Adrenal gland (tissue), 9 donors: ENCODE measurements at regions not wholly inside any gene's neighbourhood (a gene's known extent, or its start where the extent isn't known, plus 50 kb on each side); places are given as distances from the start of the nearest gene placed in this dataset.

ENCODE experiments used
- DNase-seq, 7 donors: peaks; one replicate each; pipeline ENCODE4 v3.0.0-alpha.2; 2019 to 2020
- H3K27ac ChIP-seq, 5 donors: fragments of 200-600 bp; sonication (generic) in 4 of 5; 1 replicate in 3 of 5; 2 replicates in 2 of 5; pipeline versions ENCODE4 v1.5.1 to v1.8.0; 2016 to 2020; ENCODE audit warnings: mild to moderate bottlenecking in 1 of 5
- H3K27me3 ChIP-seq: fragments of 200-600 bp; 2 replicates; pipeline ENCODE4 v1.8.0; 2021
- H3K36me3 ChIP-seq, 2 donors: fragments of 200-600 bp; replicated peaks in 1 of 2; 1 replicate in 1 of 2; 2 replicates in 1 of 2; pipeline versions ENCODE4 v1.5.1 to v1.8.0; 2018 to 2022
- H3K4me1 ChIP-seq, 2 donors: fragments of 200-600 bp; replicated peaks in 1 of 2; 1 replicate in 1 of 2; 2 replicates in 1 of 2; pipeline versions ENCODE4 v1.5.1 to v1.8.0; 2018 to 2021
- H3K4me3 ChIP-seq, 4 donors: fragments of 200-600 bp; sonication (generic) in 3 of 4; one replicate each; pipeline ENCODE4 v1.5.1; 2016 to 2018
- H3K9me3 ChIP-seq, 3 donors: fragments of 200-600 bp; sonication (generic) in 1 of 3; replicated peaks in 1 of 3; 1 replicate in 2 of 3; 2 replicates in 1 of 3; pipeline versions ENCODE4 v1.5.1 to v1.8.0; 2016 to 2021
- CTCF ChIP-seq, 6 experiments: fragments of 450-650 bp in 4 of 6; fragments of 200-600 bp in 2 of 6; sonication (generic) in 1 of 6; IDR thresholded peaks; 1 replicate in 5 of 6; 2 replicates in 1 of 6; pipeline versions ENCODE4 v1.5.1 to v1.8.0; 2016 to 2021; ENCODE audit warnings: antibody characterized with exemption in 6 of 6, mild to moderate bottlenecking in 2 of 6, moderate library complexity in 1 of 6
- POLR2A ChIP-seq, 2 donors: fragments of 450-650 bp; IDR thresholded peaks; one replicate each; pipeline ENCODE4 v1.6.1; 2017; ENCODE audit warnings: antibody characterized with exemption in 2 of 2, mild to moderate bottlenecking in 2 of 2, moderate library complexity in 1 of 2
- WGBS, 4 donors: extraction: QIAGEN DNeasy Blood & Tissue Kit in 2 of 4; methylation state at CpG; one replicate each; pipeline versions ENCODE4 v1.1.5 to v1.1.7; 2013 to 2017; 5-methylcytosine and 5-hydroxymethylcytosine counted together
- intact Hi-C, 2 donors: fragments of 100-400 bp; cut with DNase I; formaldehyde crosslinking; loops; one replicate each; pipeline versions ENCODE4 v1.14.1 to v1.15.0; 2022 to 2023
- donor health status: healthy with polysubstance abuse.
- donor health status: Bipolar disorder and iron deficiency.
- donor health status: DM: yes; HTN: yes; CAD: no.
- donor health status: DM: no; HTN: no; CAD: no.
- donor health status: DM: no; HTN: no; CAD: no.

DNA sequence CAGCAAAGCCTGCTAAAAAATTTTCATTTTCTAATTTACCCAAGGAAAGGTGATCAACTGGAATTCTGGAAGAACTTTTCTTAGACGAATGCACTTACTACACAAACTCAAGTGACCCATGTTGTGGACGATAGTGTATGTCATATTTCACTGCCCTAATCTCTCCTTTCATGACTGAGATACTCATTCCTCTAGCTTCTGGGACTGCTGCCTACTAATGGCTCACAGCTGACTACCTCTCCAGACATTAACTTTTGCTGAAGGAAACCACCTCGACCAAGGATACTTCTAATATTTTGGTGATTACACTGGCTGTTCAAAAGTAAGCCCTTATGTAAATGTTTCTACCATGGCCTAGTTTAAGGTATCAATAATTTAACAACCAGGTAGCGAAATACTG lies 959.9 kb upstream of the GHITM start:
- no peak overlapping the region for H3K4me3 ChIP-seq
- intact Hi-C loops = no loop called here
- TF ChIP-seq CTCF (IDR thresholded peaks at IDR 0.05) (no peak), POLR2A (IDR thresholded peaks at IDR 0.05) (no peak)
- H3K4me1 ChIP-seq = no peaks in the 10 kb centered on the region
- no peaks in the 10 kb centered on the region for H3K9me3 ChIP-seq
- no peaks in the 10 kb centered on the region for H3K36me3 ChIP-seq
- no peak overlapping the region for H3K27ac ChIP-seq
- H3K27me3 ChIP-seq = no peaks in the 10 kb centered on the region
- DNase-seq = no peak
- 60 to 79% (median 72%) methylated on average over 4 of the region's 4 CpGs for WGBS, 4 donors

- H3K4me1 ChIP-seq = no peaks in the 10 kb centered on the region
- 71 to 80% (median 75%) methylated on average over 2 of the region's 2 CpGs for WGBS, 4 donors
- intact Hi-C loops = no loop called here
Observed at GRCh38 chr10:83182076-83182475, 957.2 kb upstream of the GHITM start.

DNA sequence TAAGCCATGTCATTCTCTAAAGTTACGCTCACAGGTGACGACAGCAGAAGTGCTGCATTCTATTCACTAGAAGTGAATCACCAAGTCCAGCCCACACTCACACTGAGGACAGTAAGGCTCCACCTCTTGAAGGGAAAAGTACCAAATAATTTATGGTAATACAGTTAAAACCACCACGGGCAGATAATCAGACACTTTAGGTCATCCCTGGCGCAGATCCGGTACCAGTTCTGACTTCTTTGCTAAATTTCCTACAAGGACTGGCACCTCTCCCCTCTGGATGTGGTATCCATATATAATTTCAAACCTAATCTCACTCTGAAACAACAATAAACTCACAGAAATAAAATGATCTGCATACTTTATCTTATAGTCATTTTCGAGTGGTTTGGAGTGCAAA lies 954.7 kb upstream of the GHITM start:
- no peak overlapping the region for H3K4me3 ChIP-seq
- WGBS, 4 donors = 86 to 88% (median 87%) methylated on average over 6 of the region's 6 CpGs
- intact Hi-C loops = no loop called here
- H3K9me3 ChIP-seq = no peaks in the 10 kb centered on the region
- no peaks in the 10 kb centered on the region for H3K27me3 ChIP-seq
- no peaks in the 10 kb centered on the region for H3K36me3 ChIP-seq
- DNase-seq = no peak
- TF ChIP-seq CTCF (IDR thresholded peaks at IDR 0.05) (no peak), POLR2A (IDR thresholded peaks at IDR 0.05) (no peak)
- H3K4me1 ChIP-seq = no peaks in the 10 kb centered on the region
- H3K27ac ChIP-seq = no peak overlapping the region

More at GRCh38 chr10:83182076-83182475, 957.2 kb upstream of the GHITM start:
- no peak for DNase-seq
- H3K36me3 ChIP-seq = no peaks in the 10 kb centered on the region
- TF ChIP-seq CTCF (IDR thresholded peaks at IDR 0.05) (no peak), POLR2A (IDR thresholded peaks at IDR 0.05) (no peak)
- H3K27ac ChIP-seq = no peak overlapping the region
- H3K9me3 ChIP-seq = no peaks in the 10 kb centered on the region
- no peaks in the 10 kb centered on the region for H3K27me3 ChIP-seq
- H3K4me3 ChIP-seq = no peak overlapping the region

DNA sequence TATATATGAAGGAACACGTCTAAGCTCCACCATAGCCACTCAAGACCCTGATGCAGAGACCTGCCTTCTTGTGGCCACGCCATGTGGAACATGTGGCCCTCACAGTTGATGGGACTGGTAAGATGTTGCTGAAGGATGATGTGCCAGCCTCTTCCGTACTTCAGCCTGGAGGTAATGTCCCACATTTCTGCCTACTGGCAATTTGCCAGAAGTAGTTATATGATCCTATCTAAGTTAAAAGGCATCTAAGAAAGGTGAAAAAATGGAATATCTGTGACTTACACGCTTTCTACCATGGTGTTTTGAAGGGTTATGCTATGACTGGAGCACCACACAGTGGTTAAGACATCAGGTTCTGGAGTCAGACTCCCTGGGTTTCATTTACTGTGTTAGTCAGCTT lies 948.7 kb upstream of the GHITM start:
- no peak for DNase-seq
- no peaks in the 10 kb centered on the region for H3K4me1 ChIP-seq
- 83 to 86% (median 85%) methylated on average over 4 of the region's 4 CpGs for WGBS, 4 donors
- H3K27me3 ChIP-seq = no peaks in the 10 kb centered on the region
- H3K27ac ChIP-seq = no peak overlapping the region
- H3K9me3 ChIP-seq = no peaks in the 10 kb centered on the region
- no peak for TF ChIP-seq POLR2A (IDR thresholded peaks at IDR 0.05)
- no peak for TF ChIP-seq CTCF (IDR thresholded peaks at IDR 0.05)
- intact Hi-C loops = no loop called here
- no peaks in the 10 kb centered on the region for H3K36me3 ChIP-seq
- H3K4me3 ChIP-seq = no peak overlapping the region
